ENCODE measurements at regions not wholly inside any gene's neighbourhood (a gene's known extent, or its start where the extent isn't known, plus 50 kb on each side); places are given as distances from the start of the nearest gene placed in this dataset.
A peak's percentile ranks its signal among the peaks of the same experiment; 100 is the strongest.
"Not testable (repeated sequence)": the region's sequence is repeated elsewhere in the genome, so short reads cannot be mapped to it uniquely, and the experiment has no call there.

DNA sequence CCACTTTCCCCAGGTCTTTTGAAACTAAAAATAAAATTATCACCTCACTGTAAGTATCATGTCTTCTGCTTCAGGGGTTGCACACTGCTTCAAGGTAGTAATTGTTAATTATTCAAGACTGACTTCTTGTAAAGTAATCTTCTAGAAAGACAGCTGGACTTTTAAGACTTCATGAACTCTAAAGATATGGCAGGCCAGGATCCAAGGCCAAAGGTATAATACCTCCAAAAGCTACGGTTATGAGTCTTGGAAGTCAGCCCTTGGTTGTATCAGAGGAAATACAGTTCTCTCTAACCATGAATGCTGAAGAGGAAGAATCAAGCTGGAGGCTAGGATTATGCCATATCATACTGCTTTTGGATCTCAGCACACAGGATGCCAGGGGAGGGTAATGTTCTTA, 1346.8 kb upstream of the GJE1 start:
- no peak for DNase-seq

DNA sequence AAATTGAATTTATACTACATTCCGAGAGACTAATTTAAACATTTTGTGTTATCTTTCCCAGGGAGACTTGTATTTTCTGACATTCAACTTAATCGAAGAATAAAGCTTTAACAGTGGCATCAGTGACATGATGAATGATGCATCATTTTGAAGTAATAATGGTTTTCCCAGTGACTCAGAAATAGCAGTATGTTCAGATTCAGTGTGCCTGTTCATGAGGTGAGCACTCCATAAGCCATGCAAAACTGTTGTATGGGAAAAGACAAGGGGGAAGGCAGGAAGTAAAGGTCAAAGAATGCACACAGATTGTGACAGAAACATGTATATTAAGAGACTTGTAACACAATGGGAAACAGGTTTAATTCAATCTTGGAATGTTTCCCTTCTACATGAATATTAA, 1348.2 kb upstream of the GJE1 start:
- no peak for DNase-seq

- DNase-seq = not testable (repeated sequence)
Measured at GRCh38 chr6:140783504-140783903, 1349.2 kb upstream of the GJE1 start.

GRCh38 chr6:140782941-140783340, 1349.8 kb upstream of the GJE1 start:
- no peak for DNase-seq

DNA sequence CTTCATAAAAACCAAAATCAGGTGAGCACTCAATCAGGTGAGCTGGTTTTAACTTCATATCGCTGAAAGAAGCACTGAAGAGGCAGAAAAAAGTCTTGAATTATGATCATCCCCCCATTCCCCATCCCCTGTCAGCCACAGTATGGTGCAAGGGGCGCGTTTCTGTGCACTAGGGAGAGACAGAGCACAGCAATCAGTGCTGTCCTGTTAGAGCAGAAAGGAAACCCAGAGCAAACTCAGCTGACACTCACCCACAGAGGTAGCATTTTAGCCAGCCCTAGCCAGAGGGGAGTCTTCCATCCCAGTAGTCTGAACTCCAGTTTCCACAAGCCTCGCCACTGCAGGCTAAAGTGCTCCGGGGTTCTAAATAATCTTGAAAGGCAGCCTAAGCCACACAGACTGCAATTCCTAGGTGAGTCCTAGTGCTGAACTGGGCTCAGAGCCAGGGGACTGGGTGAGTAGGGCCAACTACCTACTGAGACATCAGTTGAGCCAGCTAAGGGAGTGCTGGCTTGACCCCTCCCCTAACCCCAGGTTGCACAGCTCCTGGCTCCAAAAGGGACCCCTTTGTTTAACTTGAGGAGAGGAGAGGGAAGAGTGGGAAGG, 1352.6 kb upstream of the GJE1 start:
- DNase-seq = no peak

DNA sequence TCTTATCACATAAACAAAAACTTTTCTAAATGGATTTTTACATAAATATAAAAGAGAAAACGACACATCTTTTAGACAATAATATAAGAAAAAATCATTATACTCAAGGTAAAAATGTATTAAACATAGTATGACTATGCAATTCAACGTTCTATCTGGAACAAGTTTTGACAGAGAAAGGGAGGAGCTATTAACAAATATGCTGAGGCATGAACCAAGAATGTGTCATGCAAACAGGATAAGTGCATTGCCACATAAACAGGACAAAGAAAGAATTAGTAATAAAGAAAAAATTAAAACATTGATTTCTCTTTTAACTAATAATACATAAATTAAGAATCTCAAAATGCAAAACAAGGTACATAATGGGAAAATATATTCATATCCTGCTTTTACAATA, 1353.4 kb upstream of the GJE1 start:
- DNase-seq = no peak

DNA sequence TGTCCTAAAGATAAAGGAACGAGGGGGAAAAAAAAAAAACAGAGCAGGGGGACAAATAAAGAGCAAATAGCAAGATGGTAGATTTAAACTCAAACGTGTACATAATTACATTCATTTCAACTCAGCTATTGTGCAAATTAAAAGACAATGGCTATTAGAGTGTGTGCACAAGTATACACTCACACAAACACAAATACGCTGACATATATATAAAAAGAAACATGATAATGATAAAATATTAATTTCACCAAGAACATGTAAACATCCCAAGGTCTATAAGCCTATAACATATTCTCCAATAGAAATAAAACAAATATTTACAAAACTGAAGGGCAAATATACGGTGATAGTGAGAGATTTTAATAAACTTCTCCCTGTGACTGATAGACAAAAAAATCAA, 1354.9 kb upstream of the GJE1 start:
- no peak for DNase-seq

- DNase-seq = no peak
Measured at GRCh38 chr6:140775061-140775460, 1357.7 kb upstream of the GJE1 start.

DNA sequence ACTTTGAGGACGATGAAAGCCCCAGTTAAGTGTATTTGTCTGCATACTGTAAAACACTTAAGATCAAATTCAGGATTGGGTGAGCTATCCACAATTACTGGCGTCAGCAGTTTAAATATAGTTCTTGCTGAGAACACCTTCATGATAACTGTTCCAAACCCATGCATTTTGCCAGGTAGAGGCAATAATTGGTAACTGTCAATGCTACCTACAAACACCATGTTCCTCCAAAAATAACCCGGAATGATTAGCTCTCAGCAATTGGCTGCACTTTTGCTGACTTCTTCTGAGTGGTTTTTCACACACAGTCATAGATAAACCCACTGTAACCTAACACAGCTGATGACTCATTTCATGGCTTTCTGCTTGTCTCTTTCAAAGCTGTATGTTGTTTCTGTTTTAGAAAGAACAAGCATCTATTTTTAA, 1358.6 kb upstream of the GJE1 start:
- DNase-seq = peak in 1 of 5 donors; percentile 44

DNA sequence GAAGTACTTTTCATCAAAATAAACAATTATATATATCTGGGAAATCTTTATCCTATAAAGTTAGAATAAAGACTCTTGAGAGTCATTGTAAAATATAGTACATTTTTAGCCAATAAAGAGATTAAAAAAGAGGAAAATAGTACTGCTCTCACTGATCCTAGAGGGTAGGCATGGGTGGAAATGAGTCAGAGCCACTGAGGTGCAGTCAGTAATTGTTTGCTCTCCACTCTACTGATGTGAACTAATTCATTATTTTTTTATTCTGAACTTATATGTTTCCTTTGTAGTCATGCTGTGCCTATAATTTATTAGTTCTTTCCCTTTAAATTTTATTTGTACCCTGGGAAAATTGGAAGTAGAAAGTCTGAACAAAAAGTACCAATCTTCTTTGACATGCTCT, 1359.4 kb upstream of the GJE1 start:
- no peak for DNase-seq

- no peak for DNase-seq
Measured at GRCh38 chr6:140772576-140772975, 1360.1 kb upstream of the GJE1 start.

- DNase-seq = no peak
Measured at GRCh38 chr6:140768133-140768532, 1364.6 kb upstream of the GJE1 start.

- DNase-seq = no peak
Measured at GRCh38 chr6:140766999-140767398, 1365.7 kb upstream of the GJE1 start.

DNA sequence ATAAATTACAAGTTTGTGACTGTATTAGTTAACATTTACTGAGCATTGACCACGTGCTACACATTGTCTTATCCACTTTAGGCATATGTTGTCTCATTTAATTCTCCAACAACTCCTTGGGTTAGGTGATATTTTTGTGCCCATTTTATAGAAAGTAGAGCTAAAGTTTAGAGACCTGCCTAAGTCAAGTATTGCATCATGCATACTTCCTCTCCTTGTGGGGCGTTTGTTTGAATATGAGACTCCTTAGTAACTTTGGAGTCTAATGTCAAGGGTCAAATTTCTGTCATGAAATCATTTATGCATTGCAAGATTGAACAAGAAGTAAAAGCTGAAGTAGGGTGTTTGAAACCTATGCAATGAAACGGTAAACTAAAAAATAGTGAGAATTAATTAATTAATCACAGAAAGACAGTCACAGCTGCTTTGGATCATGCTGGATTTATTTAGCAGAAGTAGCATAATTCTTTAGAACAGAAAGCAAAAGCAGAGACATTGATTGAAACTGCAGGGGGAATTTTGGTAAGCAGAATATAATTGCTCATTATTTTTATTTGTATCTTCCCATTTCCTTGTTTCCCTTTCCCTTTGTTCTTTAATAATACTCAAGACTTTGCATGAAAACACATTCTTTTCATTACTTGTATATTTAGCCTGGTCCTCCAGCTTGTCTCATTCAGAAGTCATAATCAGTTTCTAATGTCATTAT, 1374.4 kb upstream of the GJE1 start:
- no peak for DNase-seq

GRCh38 chr6:140752234-140752633, 1377.8 kb upstream of the CITED2 start:
- DNase-seq = no peak

GRCh38 chr6:140747114-140747513, 1372.7 kb upstream of the CITED2 start:
- DNase-seq = no peak

GRCh38 chr6:140744659-140745320, 1370.3 kb upstream of the CITED2 start:
- DNase-seq = peak in 1 of 5 donors; percentile 37

DNA sequence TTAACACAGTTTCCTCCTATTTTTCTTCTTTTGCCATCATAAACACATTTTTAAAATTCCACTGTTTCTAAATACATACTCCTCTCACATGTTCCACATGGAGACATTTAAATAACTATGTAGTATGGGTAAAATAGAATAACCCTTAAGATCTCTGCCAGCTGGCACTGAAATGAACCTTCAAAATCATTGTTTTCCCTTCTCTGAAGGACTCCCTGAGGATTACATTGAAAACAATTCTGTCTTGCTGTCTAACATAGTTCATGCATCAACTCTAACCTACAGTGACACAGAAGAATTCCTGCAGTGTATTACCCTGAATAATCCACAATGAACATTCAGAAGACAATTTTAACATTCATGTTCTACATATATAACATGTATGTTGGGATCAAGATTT, 1361.8 kb upstream of the CITED2 start:
- DNase-seq = no peak

- no peak for DNase-seq
Measured at GRCh38 chr6:140732991-140733390, 1358.5 kb upstream of the CITED2 start.

DNA sequence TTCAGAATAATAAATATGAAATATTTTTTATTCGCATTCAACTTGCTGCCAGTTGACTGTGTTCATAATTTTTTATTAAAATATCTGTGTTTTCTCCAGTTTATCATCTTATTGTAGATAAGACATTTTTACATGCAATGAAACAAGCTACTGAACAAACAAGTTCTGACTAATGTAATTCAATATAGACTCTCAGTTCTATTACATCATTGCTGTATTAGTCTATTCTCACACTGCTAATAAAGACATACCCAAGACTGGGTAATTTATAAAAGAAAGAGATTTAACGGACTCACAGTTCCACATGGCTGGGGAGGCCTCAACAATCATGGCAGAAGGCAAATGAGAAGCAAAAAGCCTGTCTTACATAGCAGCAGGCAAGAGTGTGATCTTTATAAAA, 1357.7 kb upstream of the CITED2 start:
- no peak for DNase-seq

DNA sequence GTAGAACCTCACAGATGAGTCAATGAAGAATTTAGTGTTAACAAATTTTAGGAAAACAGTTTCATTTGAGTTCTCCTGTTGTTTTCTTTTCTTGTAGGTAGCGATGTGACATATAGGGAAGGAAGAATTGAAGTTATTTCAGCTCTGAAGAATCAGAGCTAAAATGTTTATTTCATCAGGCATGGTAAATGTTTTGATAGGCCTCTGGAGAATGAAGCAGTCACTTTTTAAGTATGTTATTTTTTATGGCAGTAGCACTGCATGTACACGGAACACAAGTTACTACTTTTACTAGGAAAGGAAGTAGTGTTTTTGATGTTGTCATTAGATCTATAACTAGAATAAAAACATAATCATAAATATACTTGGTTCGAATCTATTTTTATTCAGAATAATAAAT, 1357.3 kb upstream of the CITED2 start:
- DNase-seq = no peak

GRCh38 chr6:140729521-140729920, 1355.1 kb upstream of the CITED2 start:
- DNase-seq = no peak

- no peak for DNase-seq
Measured at GRCh38 chr6:140718021-140718420, 1343.6 kb upstream of the CITED2 start.

- DNase-seq = no peak
Measured at GRCh38 chr6:140713495-140713894, 1339.0 kb upstream of the CITED2 start.
